Right lobe of liver (tissue), 4 donors: ENCODE measurements at regions not wholly inside any gene's neighbourhood (a gene's known extent, or its start where the extent isn't known, plus 50 kb on each side); places are given as distances from the start of the nearest gene placed in this dataset.

ENCODE experiments used
- CTCF ChIP-seq, 4 donors: fragments of 200-600 bp in 3 of 4; fragments of 450-650 bp in 1 of 4; IDR thresholded peaks; one replicate each; pipeline versions ENCODE4 v1.5.1 to v1.8.0; 2016 to 2022; ENCODE audit warnings: antibody characterized with exemption in 4 of 4, mild to moderate bottlenecking in 2 of 4
- POLR2A ChIP-seq: fragments of 450-650 bp; IDR thresholded peaks from one replicate; pipeline ENCODE4 v1.6.1; 2017; ENCODE audit warnings: antibody characterized with exemption, mild to moderate bottlenecking
- donor health status: DM: no; HTN: no; CAD: no.
- donor health status: DM: no; HTN: no; CAD: no.
- donor health status: DM: no; HTN: yes; CAD: no.

DNA sequence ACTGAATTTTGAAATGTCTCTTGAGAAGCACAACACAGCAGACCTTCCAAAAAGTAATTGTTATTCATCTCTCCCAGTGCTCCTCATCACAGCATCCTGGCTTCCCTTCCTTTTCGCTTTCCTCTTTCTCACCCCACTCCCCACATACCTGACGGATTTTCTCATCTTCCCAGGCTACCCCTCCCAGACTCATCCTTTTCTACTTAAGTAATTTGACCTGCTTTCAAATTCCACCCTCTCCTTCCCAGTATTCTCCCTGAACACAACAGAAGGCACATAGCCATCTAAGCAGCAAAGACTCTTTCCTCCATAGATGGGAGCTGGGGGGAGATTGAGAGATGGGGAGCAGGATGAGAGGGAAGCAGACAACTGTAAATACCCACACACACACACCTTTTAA, 187.1 kb upstream of the STT3B start:
- TF ChIP-seq CTCF (IDR thresholded peaks at IDR 0.05) = no peak
- no peak for TF ChIP-seq POLR2A
